Activated CD8-positive, alpha-beta memory T cell treated with anti-CD3 and anti-CD28 coated beads for 4 hours (primary cell): ENCODE measurements at regions not wholly inside any gene's neighbourhood (a gene's known extent, or its start where the extent isn't known, plus 50 kb on each side); places are given as distances from the start of the nearest gene placed in this dataset.

Experiments
- DNase-seq, 2 donors: peaks; one replicate each; pipeline ENCODE4 v3.0.0-alpha.2; 2020; ENCODE audit warnings: low read depth in 2 of 2

GRCh38 chr6:144724818-144725217 is 439.7 kb downstream of the UTRN start:
- DNase-seq: no peak

- DNase-seq: no peak
These were observed 440.8 kb downstream of the UTRN start for GRCh38 chr6:144725736-144726522.

- no peak for DNase-seq
These were observed 443.7 kb downstream of the UTRN start for GRCh38 chr6:144728804-144729203.

GRCh38 chr6:144729502-144729901 is 444.4 kb downstream of the UTRN start:
- no peak for DNase-seq

GRCh38 chr6:144730088-144730645 is 445.0 kb downstream of the UTRN start:
- no peak for DNase-seq

- DNase-seq: no peak
These were observed 446.1 kb downstream of the UTRN start for GRCh38 chr6:144731229-144731628.

- no peak for DNase-seq
These were observed 451.6 kb downstream of the UTRN start for GRCh38 chr6:144736763-144737162.

- DNase-seq: no peak
These were observed 452.9 kb downstream of the UTRN start for GRCh38 chr6:144737998-144738397.

- DNase-seq: no peak
These were observed 454.7 kb downstream of the UTRN start for GRCh38 chr6:144739873-144740272.

GRCh38 chr6:144741659-144742058 is 456.5 kb downstream of the UTRN start:
- no peak for DNase-seq

- DNase-seq: no peak
These were observed 457.6 kb downstream of the UTRN start for GRCh38 chr6:144742779-144743178.

GRCh38 chr6:144744720-144745119 is 459.6 kb downstream of the UTRN start:
- no peak for DNase-seq

- DNase-seq: no peak
These were observed 460.3 kb downstream of the UTRN start for GRCh38 chr6:144745439-144745838.

GRCh38 chr6:144746902-144747469 is 461.9 kb downstream of the UTRN start:
- DNase-seq: no peak

- DNase-seq: no peak
These were observed 464.1 kb downstream of the UTRN start for GRCh38 chr6:144749263-144749662.

- no peak for DNase-seq
These were observed 468.0 kb downstream of the UTRN start for GRCh38 chr6:144753023-144753705.

GRCh38 chr6:144756469-144756868 is 471.3 kb downstream of the UTRN start:
- DNase-seq: no peak

- no peak for DNase-seq
These were observed 472.2 kb downstream of the UTRN start for GRCh38 chr6:144757299-144757698.

GRCh38 chr6:144757730-144758129 is 472.6 kb downstream of the UTRN start:
- DNase-seq: no peak

- no peak for DNase-seq
These were observed 473.5 kb downstream of the UTRN start for GRCh38 chr6:144758602-144759001.

- DNase-seq: no peak
These were observed 477.3 kb downstream of the UTRN start for GRCh38 chr6:144762469-144762868.

- DNase-seq: no peak
These were observed 481.9 kb downstream of the UTRN start for GRCh38 chr6:144767051-144767450.
